B cell (primary cell): ENCODE measurements at regions not wholly inside any gene's neighbourhood (a gene's known extent, or its start where the extent isn't known, plus 50 kb on each side); places are given as distances from the start of the nearest gene placed in this dataset.

Experiments
- ATAC-seq: fragments of 200-7000 bp; cut with Tn5 transposase; one replicate; pipeline ENCODE4 v1.10.0; 2021; ENCODE audit warnings: low read depth, mild to moderate bottlenecking, moderate number of reproducible peaks, moderate library complexity
- CTCF ChIA-PET: fragments of 350-600 bp; sonication (Branson Sonifier 250); formaldehyde crosslinking; loops from one replicate; lab custom pipeline; 2021; ENCODE audit warnings: antibody characterized with exemption, inconsistent platforms; lab: Charles Lee
- POLR2A ChIA-PET: fragments of 350-600 bp; sonication (Branson Sonifier 250); formaldehyde crosslinking; loops from one replicate; lab custom pipeline; 2021; ENCODE audit warnings: antibody characterized with exemption; lab: Charles Lee
- DNase-seq: peaks from one replicate; pipeline ENCODE4 v3.0.0; 2013
- H2AFZ ChIP-seq: 2 replicates; pipeline ENCODE4 v1.6.1; 2012; ENCODE audit warnings: mild to moderate bottlenecking, low read depth, low read length; ENCODE audit not compliant: insufficient read depth, poor library complexity, severe bottlenecking
- H3K27ac ChIP-seq, 2 donors: 1 replicate in 1 of 2; 2 replicates in 1 of 2; pipeline ENCODE4 v1.5.1; 2012 to 2013; ENCODE audit warnings: low read length in 2 of 2, mild to moderate bottlenecking in 2 of 2, moderate library complexity in 1 of 2
- H3K27me3 ChIP-seq, 4 experiments: fragments of 200-600 bp in 1 of 4; sonication (generic) in 1 of 4; replicated peaks in 1 of 4; 1 replicate in 2 of 4; 2 replicates in 2 of 4; pipeline versions ENCODE4 v1.6.1 to v1.7.0; 2013 to 2016; ENCODE audit warnings: low read length in 3 of 4, mild to moderate bottlenecking in 2 of 4, mixed read lengths in 1 of 4, moderate library complexity in 1 of 4; ENCODE audit not compliant: insufficient read depth in 4 of 4, control insufficient read depth in 3 of 4; ENCODE audit errors: control extremely low read depth in 1 of 4
- H3K36me3 ChIP-seq, 2 experiments: replicated peaks in 1 of 2; 1 replicate in 1 of 2; 2 replicates in 1 of 2; pipeline versions ENCODE4 v1.6.1 to v1.7.1; 2013; ENCODE audit warnings: low read length in 1 of 2; ENCODE audit not compliant: insufficient read depth in 2 of 2, control insufficient read depth in 1 of 2; ENCODE audit errors: control extremely low read depth in 1 of 2, extremely low read depth in 1 of 2
- H3K4me1 ChIP-seq, 2 donors: fragments of 200-600 bp in 1 of 2; sonication (generic) in 1 of 2; 1 replicate in 1 of 2; 2 replicates in 1 of 2; pipeline versions ENCODE4 v1.5.1 to v1.6.1; 2013 to 2017; ENCODE audit warnings: low read length in 2 of 2; ENCODE audit not compliant: control insufficient read depth in 2 of 2, insufficient read depth in 2 of 2
- H3K4me2 ChIP-seq: replicated peaks from 2 replicates; pipeline ENCODE3; 2012; ENCODE audit warnings: mild to moderate bottlenecking, low read depth, low read length; ENCODE audit not compliant: poor library complexity, severe bottlenecking
- H3K4me3 ChIP-seq, 5 experiments: fragments of 200-600 bp in 1 of 5; sonication (generic) in 1 of 5; 1 replicate in 3 of 5; 2 replicates in 2 of 5; pipeline versions ENCODE4 v1.5.1 to v1.7.0; 2011 to 2016; ENCODE audit warnings: low read length in 4 of 5, mild to moderate bottlenecking in 4 of 5, low read depth in 2 of 5, control low read depth in 1 of 5, moderate library complexity in 1 of 5; ENCODE audit not compliant: insufficient read depth in 1 of 5; ENCODE audit errors: control extremely low read depth in 1 of 5, extremely low read depth in 1 of 5
- H3K79me2 ChIP-seq: fragments of 200-600 bp; sonication (generic); one replicate; pipeline ENCODE4 v1.6.0; 2016; ENCODE audit warnings: low read length; ENCODE audit not compliant: control insufficient read depth, insufficient read depth
- H3K9ac ChIP-seq: fragments of 200-600 bp; sonication (generic); 2 replicates; pipeline ENCODE4 v1.6.1; 2017; ENCODE audit warnings: mild to moderate bottlenecking, low read length, moderate library complexity
- H3K9me3 ChIP-seq, 3 donors: one replicate each; pipeline versions ENCODE4 v1.6.1 to v1.7.1; 2013; ENCODE audit warnings: low read length in 2 of 3; ENCODE audit not compliant: control insufficient read depth in 2 of 3, insufficient read depth in 1 of 3; ENCODE audit errors: control extremely low read depth in 1 of 3
- H4K20me1 ChIP-seq: 2 replicates; pipeline ENCODE4 v1.6.0; 2012; ENCODE audit warnings: mild to moderate bottlenecking, low read length; ENCODE audit not compliant: insufficient read depth, control insufficient read depth, poor library complexity, severe bottlenecking
- H3K27ac Mint-ChIP-seq: one replicate; pipeline ENCODE4 v1.8.0; 2021; ENCODE audit warnings: mixed read lengths
- H3K27me3 Mint-ChIP-seq: one replicate; pipeline ENCODE4 v1.8.0; 2021; ENCODE audit warnings: mixed read lengths
- H3K4me1 Mint-ChIP-seq: one replicate; pipeline ENCODE4 v1.8.0; 2021; ENCODE audit warnings: mixed read lengths
- H3K4me3 Mint-ChIP-seq: one replicate; pipeline ENCODE4 v1.8.0; 2021; ENCODE audit warnings: mixed read lengths
- H3K9me3 Mint-ChIP-seq: one replicate; pipeline ENCODE4 v1.8.0; 2022; ENCODE audit warnings: mixed read lengths; ENCODE audit not compliant: insufficient read depth
- EZH2 ChIP-seq: IDR thresholded peaks from 2 replicates; pipeline ENCODE4 v1.6.1; 2012; ENCODE audit warnings: borderline replicate concordance, low read depth, mild to moderate bottlenecking, moderate library complexity, low read length; ENCODE audit not compliant: insufficient read depth, poor library complexity, severe bottlenecking
- WGBS: methylation state at CpG from one replicate; pipeline ENCODE4 v1.1.5; 2013; ENCODE audit warnings: missing lambda C conversion rate; ENCODE audit not compliant: insufficient coverage; 5-methylcytosine and 5-hydroxymethylcytosine counted together
- intact Hi-C: fragments of 100-400 bp; cut with micrococcal nuclease; formaldehyde crosslinking; loops from one replicate; pipeline ENCODE4 v1.10.0; 2022
- TF ChIP-seq, protein P1 (sequence below): fragments of 200-600 bp; IDR thresholded peaks from one replicate; pipeline ENCODE4 v1.8.0; 2022; ENCODE audit warnings: antibody characterized with exemption, mild to moderate bottlenecking

DNA sequence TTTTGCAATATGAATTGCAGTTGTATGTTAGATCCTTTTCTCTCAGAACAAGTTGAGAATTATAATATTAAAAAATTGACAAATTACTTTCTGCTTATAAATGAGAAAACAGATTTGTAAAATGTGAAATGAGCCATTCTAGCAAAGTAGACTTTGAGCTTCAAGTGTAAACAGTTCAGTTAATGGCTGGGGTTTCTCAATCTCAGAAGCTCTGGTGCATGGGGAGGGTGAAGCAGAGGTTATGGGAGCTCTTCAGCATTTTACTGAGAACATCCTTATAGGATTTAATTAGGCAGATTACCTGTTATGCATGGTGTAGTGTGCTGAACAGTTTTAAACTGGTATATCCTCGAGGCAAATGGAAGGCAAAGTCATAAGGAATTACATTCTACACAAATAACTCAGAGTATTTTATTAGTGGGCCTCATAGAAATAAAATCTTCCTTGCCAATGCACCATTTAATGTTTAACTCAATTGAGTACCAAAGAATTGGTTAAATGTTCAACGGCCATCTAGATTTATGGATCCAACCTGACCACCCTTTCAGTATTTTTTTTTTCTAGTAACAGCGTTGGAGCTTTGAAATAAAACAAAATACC, 1143.6 kb upstream of the ADGRL2 start:
- ChIA-PET POLR2A (no interaction called here), CTCF (no interaction called here)
- Histone ChIP-seq H3K4me2 (no peak overlapping the region), H3K27me3 (no peaks in the 10 kb centered on the region), H3K27ac (no peak overlapping the region), H3K9ac (no peak overlapping the region), H3K9me3 (peaks cover 0 to 5% (median 0%) of the 10 kb centered on the region in 3 donors), H3K4me3 (no peak overlapping the region), H3K4me1 (no peaks in the 10 kb centered on the region), H2AFZ (no peak overlapping the region), H3K36me3 (no peaks in the 10 kb centered on the region), H4K20me1 (no peaks in the 10 kb centered on the region), H3K79me2 (no peaks in the 10 kb centered on the region)
- no CpG with 5 or more reads among the region's 3 CpGs for WGBS
- H3K27ac Mint-ChIP-seq: no peak overlapping the region
- H3K9me3 Mint-ChIP-seq: no peaks in the 10 kb centered on the region
- H3K4me1 Mint-ChIP-seq: peaks cover 4% of the 10 kb centered on the region
- DNase-seq (no peak), ATAC-seq (no peak)
- TF ChIP-seq, protein P1, sequence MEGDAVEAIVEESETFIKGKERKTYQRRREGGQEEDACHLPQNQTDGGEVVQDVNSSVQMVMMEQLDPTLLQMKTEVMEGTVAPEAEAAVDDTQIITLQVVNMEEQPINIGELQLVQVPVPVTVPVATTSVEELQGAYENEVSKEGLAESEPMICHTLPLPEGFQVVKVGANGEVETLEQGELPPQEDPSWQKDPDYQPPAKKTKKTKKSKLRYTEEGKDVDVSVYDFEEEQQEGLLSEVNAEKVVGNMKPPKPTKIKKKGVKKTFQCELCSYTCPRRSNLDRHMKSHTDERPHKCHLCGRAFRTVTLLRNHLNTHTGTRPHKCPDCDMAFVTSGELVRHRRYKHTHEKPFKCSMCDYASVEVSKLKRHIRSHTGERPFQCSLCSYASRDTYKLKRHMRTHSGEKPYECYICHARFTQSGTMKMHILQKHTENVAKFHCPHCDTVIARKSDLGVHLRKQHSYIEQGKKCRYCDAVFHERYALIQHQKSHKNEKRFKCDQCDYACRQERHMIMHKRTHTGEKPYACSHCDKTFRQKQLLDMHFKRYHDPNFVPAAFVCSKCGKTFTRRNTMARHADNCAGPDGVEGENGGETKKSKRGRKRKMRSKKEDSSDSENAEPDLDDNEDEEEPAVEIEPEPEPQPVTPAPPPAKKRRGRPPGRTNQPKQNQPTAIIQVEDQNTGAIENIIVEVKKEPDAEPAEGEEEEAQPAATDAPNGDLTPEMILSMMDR: no peak
- TF ChIP-seq EZH2: no peak
- no peaks in the 10 kb centered on the region for H3K27me3 Mint-ChIP-seq
- intact Hi-C loops: no loop called here
- no peak overlapping the region for H3K4me3 Mint-ChIP-seq

DNA sequence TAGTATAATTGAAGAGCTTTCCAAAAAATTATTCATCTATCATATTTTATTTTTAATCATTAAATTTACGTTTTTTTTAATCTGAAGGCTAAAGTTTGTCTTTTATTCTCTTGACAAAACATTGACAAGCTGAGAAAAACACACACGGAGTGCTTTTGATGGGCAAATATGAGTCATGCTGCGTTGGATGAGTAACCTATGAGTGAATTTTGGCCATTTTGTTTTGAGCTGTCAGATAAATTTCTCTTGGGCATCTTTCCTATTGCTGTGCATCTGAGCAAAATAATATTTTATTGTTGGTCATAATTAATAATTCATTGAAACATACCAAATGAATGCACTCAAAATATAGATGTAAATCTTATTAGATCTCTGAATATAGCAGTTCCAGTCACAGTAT, 1144.1 kb upstream of the ADGRL2 start:
- intact Hi-C loops: no loop called here
- no peak overlapping the region for H3K9ac ChIP-seq
- no peaks in the 10 kb centered on the region for H3K79me2 ChIP-seq
- no peak overlapping the region for H2AFZ ChIP-seq
- no peak for DNase-seq
- no peaks in the 10 kb centered on the region for H3K36me3 ChIP-seq
- ATAC-seq: no peak
- ChIA-PET POLR2A (no interaction called here), CTCF (no interaction called here)
- H3K4me2 ChIP-seq: no peak overlapping the region
- H3K9me3 ChIP-seq: peaks cover 0 to 5% (median 0%) of the 10 kb centered on the region in 3 donors
- H3K4me3 ChIP-seq: no peak overlapping the region
- no CpG with 5 or more reads among the region's 3 CpGs for WGBS
- H3K27ac Mint-ChIP-seq: no peak overlapping the region
- TF ChIP-seq, protein P1: no peak
- TF ChIP-seq EZH2: no peak
- H3K27me3 ChIP-seq: no peaks in the 10 kb centered on the region
- no peaks in the 10 kb centered on the region for H3K9me3 Mint-ChIP-seq
- H3K4me1 Mint-ChIP-seq: peaks cover 4% of the 10 kb centered on the region
- H4K20me1 ChIP-seq: no peaks in the 10 kb centered on the region
- no peak overlapping the region for H3K4me3 Mint-ChIP-seq
- H3K4me1 ChIP-seq: no peaks in the 10 kb centered on the region
- no peak overlapping the region for H3K27ac ChIP-seq
- no peaks in the 10 kb centered on the region for H3K27me3 Mint-ChIP-seq
